Tibial artery (tissue), 4 donors: ENCODE measurements at regions not wholly inside any gene's neighbourhood (a gene's known extent, or its start where the extent isn't known, plus 50 kb on each side); places are given as distances from the start of the nearest gene placed in this dataset.

Experiments used
- DNase-seq, 2 donors: peaks; one replicate each; pipeline ENCODE4 v3.0.0-alpha.2; 2019
- H3K27ac ChIP-seq, 2 donors: fragments of 200-600 bp; sonication (generic) in 1 of 2; 1 replicate in 1 of 2; 2 replicates in 1 of 2; pipeline ENCODE4 v1.5.1; 2018 to 2019; ENCODE audit warnings: mild to moderate bottlenecking in 1 of 2
- H3K27me3 ChIP-seq, 2 donors: fragments of 200-600 bp; sonication (generic) in 1 of 2; one replicate each; pipeline versions ENCODE4 v1.5.1 to v1.6.0; 2016 to 2019
- H3K36me3 ChIP-seq, 3 donors: fragments of 200-600 bp; sonication (generic) in 2 of 3; one replicate each; pipeline ENCODE4 v1.5.1; 2016 to 2019; ENCODE audit warnings: mild to moderate bottlenecking in 2 of 3
- H3K4me1 ChIP-seq, 4 donors: fragments of 200-600 bp; sonication (generic) in 2 of 4; 1 replicate in 3 of 4; 2 replicates in 1 of 4; pipeline ENCODE4 v1.5.1; 2016 to 2019
- H3K4me3 ChIP-seq, 2 donors: fragments of 200-600 bp; sonication (generic) in 1 of 2; 1 replicate in 1 of 2; 2 replicates in 1 of 2; pipeline ENCODE4 v1.5.1; 2018 to 2019; ENCODE audit warnings: mild to moderate bottlenecking in 2 of 2
- H3K9me3 ChIP-seq, 3 donors: fragments of 200-600 bp; sonication (generic) in 1 of 3; one replicate each; pipeline ENCODE4 v1.5.1; 2016 to 2019
- intact Hi-C: fragments of 100-400 bp; cut with DNase I; formaldehyde crosslinking; loops from one replicate; pipeline ENCODE4 v1.15.0; 2023; ENCODE audit warnings: low total_unique reads
- TF ChIP-seq, protein P1 (sequence below), 2 experiments: fragments of 200-600 bp in 1 of 2; fragments of 450-650 bp in 1 of 2; IDR thresholded peaks; one replicate each; pipeline ENCODE4 v1.5.1; 2017 to 2019; ENCODE audit warnings: antibody characterized with exemption in 2 of 2, mild to moderate bottlenecking in 1 of 2, moderate library complexity in 1 of 2

DNA sequence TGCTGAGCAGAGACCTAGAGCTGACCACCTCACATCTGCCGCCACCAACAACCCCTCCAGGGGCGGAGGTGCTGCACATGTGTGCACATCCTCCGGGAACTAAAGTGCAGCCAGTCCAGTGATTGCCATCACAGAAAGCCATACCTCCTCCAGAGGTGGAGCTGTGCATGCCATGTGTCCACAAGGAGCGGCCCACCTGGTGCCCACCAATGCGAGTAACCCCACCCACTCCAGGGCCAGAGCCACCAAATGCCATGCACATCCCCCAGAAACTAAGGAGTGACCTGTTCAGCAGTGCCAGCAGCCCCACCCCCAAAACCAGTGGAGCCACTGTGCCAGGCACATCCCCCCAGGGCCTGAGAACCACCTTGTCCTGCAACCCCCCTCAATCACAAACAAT is 557.9 kb downstream of the UQCRFS1 start:
- H3K36me3 ChIP-seq, result no peaks in the 10 kb centered on the region
- H3K9me3 ChIP-seq, result peaks cover 0 to 32% (median 14%) of the 10 kb centered on the region in 3 donors
- TF ChIP-seq, protein P1, sequence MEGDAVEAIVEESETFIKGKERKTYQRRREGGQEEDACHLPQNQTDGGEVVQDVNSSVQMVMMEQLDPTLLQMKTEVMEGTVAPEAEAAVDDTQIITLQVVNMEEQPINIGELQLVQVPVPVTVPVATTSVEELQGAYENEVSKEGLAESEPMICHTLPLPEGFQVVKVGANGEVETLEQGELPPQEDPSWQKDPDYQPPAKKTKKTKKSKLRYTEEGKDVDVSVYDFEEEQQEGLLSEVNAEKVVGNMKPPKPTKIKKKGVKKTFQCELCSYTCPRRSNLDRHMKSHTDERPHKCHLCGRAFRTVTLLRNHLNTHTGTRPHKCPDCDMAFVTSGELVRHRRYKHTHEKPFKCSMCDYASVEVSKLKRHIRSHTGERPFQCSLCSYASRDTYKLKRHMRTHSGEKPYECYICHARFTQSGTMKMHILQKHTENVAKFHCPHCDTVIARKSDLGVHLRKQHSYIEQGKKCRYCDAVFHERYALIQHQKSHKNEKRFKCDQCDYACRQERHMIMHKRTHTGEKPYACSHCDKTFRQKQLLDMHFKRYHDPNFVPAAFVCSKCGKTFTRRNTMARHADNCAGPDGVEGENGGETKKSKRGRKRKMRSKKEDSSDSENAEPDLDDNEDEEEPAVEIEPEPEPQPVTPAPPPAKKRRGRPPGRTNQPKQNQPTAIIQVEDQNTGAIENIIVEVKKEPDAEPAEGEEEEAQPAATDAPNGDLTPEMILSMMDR (IDR thresholded peaks at IDR 0.05), result no peak
- no peak overlapping the region for H3K4me3 ChIP-seq
- H3K27me3 ChIP-seq, result no peaks in the 10 kb centered on the region
- DNase-seq, result no peak
- no peaks in the 10 kb centered on the region for H3K4me1 ChIP-seq
- intact Hi-C loops, result no loop called here
- H3K27ac ChIP-seq, result no peak overlapping the region

DNA sequence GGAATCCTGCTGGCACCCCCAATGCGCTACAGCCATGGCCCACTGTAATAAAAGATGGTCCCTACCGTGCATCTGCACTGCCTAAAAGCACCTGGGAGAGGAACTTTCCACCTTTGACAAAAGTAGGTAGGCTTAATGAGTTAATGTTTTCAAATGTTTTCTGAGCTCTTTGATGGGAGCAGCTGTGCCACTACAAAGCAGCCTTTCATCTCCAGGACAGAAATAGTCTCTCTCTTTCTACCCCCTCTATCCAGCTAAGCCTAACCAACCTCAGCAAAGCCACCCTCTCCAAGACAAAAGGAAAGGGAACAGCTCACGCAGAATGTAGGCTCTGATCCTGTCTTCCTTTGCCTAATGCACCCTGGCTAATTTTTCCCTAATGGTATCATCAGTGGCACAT is 560.2 kb downstream of the UQCRFS1 start:
- no peaks in the 10 kb centered on the region for H3K36me3 ChIP-seq
- H3K27ac ChIP-seq, result no peak overlapping the region
- TF ChIP-seq, protein P1 (IDR thresholded peaks at IDR 0.05), result no peak
- no peaks in the 10 kb centered on the region for H3K27me3 ChIP-seq
- intact Hi-C loops, result no loop called here
- no peak overlapping the region for H3K4me3 ChIP-seq
- no peaks in the 10 kb centered on the region for H3K4me1 ChIP-seq
- DNase-seq, result no peak
- peaks cover 0 to 20% (median 0%) of the 10 kb centered on the region in 3 donors for H3K9me3 ChIP-seq

DNA sequence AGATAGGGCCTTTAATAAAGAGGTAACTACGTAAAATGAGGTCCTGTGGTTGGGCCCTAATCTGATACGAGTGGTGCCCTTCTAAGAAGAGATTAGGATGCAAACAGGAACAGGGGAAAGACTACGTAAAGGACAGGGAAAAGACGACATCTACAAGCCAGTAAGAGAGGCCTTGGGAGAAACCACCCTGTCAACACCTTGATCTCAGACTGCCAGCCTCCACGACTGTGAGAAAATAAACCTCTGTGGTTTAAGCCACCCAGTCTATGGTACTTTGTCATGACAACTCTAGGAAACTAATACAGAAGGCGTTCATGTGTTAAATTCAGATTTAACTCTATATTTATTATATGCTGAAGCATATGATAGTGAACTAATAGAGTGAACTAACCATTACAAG is 566.3 kb downstream of the UQCRFS1 start:
- H3K9me3 ChIP-seq, result no peaks in the 10 kb centered on the region
- no peak overlapping the region for H3K27ac ChIP-seq
- TF ChIP-seq, protein P1 (IDR thresholded peaks at IDR 0.05), result no peak
- H3K4me1 ChIP-seq, result no peaks in the 10 kb centered on the region
- H3K27me3 ChIP-seq, result no peaks in the 10 kb centered on the region
- intact Hi-C loops, result no loop called here
- DNase-seq, result no peak
- no peak overlapping the region for H3K4me3 ChIP-seq
- no peaks in the 10 kb centered on the region for H3K36me3 ChIP-seq

DNA sequence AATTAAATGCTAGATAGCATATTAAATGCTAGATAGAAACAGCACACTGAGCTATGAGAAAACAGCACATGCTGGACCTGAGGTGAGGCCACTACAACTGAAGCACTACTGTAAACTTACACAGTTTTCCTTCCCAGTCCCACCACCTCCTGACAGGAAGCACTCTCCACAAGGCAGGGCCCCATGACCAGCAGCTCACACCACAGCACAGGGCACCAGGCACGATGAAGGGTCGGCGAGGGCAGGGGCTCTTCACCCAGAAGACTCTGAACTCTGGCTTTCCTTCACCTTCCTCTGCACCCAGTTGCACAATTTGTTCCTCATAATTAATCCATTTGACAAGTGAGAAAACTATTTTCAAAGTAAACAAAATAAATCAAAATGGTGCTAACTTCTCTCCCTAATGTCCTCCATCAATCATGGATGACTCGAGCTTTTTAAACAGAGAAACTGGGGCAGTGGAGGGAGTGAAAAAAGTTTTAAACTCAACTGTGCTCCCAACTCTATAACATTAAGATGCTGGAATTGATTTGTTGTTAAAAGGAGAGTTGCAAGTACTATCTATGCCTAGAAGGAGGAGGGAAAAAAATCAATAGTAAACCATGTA is 568.7 kb downstream of the UQCRFS1 start:
- Histone ChIP-seq H3K4me1 (no peaks in the 10 kb centered on the region), H3K27ac (no peak overlapping the region), H3K4me3 (no peak overlapping the region), H3K9me3 (no peaks in the 10 kb centered on the region), H3K36me3 (no peaks in the 10 kb centered on the region), H3K27me3 (no peaks in the 10 kb centered on the region)
- no peak for DNase-seq
- TF ChIP-seq, protein P1 (IDR thresholded peaks at IDR 0.05), result no peak
- intact Hi-C loops, result no loop called here

DNA sequence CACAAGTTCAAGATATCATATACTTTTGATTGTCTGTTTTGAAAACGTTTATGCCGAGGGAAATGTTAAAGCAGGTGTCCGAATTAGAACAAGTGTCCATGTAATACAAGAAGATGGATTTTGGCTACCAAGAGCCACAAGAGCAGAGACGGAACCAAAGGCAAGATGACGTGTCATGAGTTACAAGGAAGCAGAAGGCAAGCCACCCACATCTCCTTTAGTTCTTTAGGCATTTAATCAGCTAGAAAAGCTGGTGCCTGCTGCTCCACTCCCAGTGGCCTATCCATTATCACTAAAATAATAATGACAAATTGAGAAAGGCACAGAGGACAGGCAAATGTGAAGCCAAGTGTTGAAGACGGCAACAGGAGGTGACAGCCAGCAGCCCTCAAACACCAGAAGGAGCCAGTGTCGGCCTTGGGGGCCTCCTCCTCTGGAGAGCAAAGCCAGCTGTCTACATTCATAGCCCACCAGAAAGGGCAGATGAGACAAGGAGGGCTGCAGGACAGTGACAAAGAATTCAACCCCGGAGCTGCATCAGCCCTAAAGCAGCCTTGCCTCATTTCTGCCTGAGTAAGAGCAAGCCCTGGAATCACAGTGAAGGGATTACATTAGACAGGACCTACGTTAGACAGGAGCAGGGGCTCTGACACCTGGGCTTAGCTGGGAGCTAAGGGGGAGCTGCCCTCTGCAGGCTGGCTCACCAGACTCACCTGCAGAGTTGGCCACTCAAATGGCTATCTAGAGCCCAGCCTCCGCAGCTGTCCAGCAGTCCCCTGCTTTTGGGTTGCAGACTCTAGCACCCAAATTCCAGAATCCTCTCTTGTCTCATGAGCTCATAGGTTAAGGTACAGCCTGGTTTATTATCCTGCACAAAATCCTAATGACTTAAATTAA is 569.9 kb downstream of the UQCRFS1 start:
- H3K9me3 ChIP-seq, result no peaks in the 10 kb centered on the region
- no peaks in the 10 kb centered on the region for H3K36me3 ChIP-seq
- no peaks in the 10 kb centered on the region for H3K27me3 ChIP-seq

More for the DNA sequence above, 569.9 kb downstream of the UQCRFS1 start:
- Histone ChIP-seq H3K27ac (no peak overlapping the region), H3K4me1 (no peaks in the 10 kb centered on the region), H3K4me3 (no peak overlapping the region)
- TF ChIP-seq, protein P1 (IDR thresholded peaks at IDR 0.05), result no peak
- DNase-seq, result no peak
- intact Hi-C loops, result no loop called here
